ENCODE measurements at regions not wholly inside any gene's neighbourhood (a gene's known extent, or its start where the extent isn't known, plus 50 kb on each side); places are given as distances from the start of the nearest gene placed in this dataset.

- TF ChIP-seq, protein P1, sequence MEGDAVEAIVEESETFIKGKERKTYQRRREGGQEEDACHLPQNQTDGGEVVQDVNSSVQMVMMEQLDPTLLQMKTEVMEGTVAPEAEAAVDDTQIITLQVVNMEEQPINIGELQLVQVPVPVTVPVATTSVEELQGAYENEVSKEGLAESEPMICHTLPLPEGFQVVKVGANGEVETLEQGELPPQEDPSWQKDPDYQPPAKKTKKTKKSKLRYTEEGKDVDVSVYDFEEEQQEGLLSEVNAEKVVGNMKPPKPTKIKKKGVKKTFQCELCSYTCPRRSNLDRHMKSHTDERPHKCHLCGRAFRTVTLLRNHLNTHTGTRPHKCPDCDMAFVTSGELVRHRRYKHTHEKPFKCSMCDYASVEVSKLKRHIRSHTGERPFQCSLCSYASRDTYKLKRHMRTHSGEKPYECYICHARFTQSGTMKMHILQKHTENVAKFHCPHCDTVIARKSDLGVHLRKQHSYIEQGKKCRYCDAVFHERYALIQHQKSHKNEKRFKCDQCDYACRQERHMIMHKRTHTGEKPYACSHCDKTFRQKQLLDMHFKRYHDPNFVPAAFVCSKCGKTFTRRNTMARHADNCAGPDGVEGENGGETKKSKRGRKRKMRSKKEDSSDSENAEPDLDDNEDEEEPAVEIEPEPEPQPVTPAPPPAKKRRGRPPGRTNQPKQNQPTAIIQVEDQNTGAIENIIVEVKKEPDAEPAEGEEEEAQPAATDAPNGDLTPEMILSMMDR (IDR thresholded peaks at IDR 0.05; ENCODE audit: borderline replicate concordance) = no peak
- H3K36me3 ChIP-seq = no peaks in the 10 kb centered on the region
- no peaks in the 10 kb centered on the region for H3K4me1 ChIP-seq
- intact Hi-C loops (cut with micrococcal nuclease) = no loop called here
- H3K27ac ChIP-seq (replicated peaks) = no peak overlapping the region
- no peak for DNase-seq
- H3K4me3 ChIP-seq = no peak overlapping the region
- H3K27me3 ChIP-seq (ENCODE audit: low read depth) = no peaks in the 10 kb centered on the region
- no peaks in the 10 kb centered on the region for H3K9me3 ChIP-seq (replicated peaks)
These were observed 203.4 kb upstream of the FAT4 start for GRCh38 chr4:125111323-125111722.

DNA sequence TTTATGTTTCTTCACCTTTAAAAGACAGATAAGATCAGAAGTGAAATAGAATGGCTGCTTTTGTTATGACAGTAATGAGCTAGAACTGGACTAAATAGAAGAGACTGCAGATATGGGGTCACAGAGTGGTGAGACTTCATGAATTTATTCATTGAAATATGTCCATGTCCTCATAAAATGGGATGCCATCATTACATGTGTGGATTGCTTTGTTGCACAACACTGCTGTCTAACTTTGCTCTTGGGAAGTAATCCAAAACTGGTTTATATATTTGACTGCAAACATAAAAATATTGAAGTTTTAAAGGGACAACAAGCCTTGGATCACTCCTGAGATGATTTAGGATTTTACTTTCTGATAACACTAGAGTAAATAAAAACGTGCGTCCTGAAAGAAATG lies 209.2 kb upstream of the FAT4 start:
- H3K4me3 ChIP-seq = no peak overlapping the region
- no peak for DNase-seq
- TF ChIP-seq, protein P1 (IDR thresholded peaks at IDR 0.05; ENCODE audit: borderline replicate concordance) = no peak
- no peaks in the 10 kb centered on the region for H3K4me1 ChIP-seq
- H3K36me3 ChIP-seq = no peaks in the 10 kb centered on the region
- intact Hi-C loops (cut with micrococcal nuclease) = no loop called here
- H3K27ac ChIP-seq (replicated peaks) = no peak overlapping the region
- H3K27me3 ChIP-seq (ENCODE audit: low read depth) = no peaks in the 10 kb centered on the region
- H3K9me3 ChIP-seq (replicated peaks) = no peaks in the 10 kb centered on the region

DNA sequence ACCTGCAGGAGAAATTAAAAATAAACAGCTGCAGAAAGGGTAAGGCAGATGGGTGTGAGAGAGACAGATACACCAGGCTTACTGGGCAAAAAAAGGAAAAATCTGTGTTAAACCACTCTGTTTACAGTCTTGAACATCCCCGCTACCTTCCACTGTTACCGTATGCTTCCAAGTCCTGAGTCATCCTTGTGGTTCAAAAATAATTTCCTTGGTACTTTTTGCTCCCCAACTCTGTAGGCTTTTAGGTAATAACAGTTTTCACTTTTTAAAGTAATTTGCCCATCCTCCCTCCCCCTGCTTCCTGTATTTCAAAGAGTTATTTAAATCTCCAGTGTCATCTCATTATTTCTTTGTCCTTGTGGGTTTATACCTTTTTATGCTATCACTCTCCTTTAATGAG lies 210.1 kb upstream of the FAT4 start:
- no peak for DNase-seq
- Histone ChIP-seq H3K27ac (replicated peaks) (no peak overlapping the region), H3K4me3 (no peak overlapping the region), H3K27me3 (ENCODE audit: low read depth) (no peaks in the 10 kb centered on the region), H3K36me3 (no peaks in the 10 kb centered on the region), H3K4me1 (no peaks in the 10 kb centered on the region), H3K9me3 (replicated peaks) (no peaks in the 10 kb centered on the region)
- intact Hi-C loops (cut with micrococcal nuclease) = no loop called here
- TF ChIP-seq, protein P1 (IDR thresholded peaks at IDR 0.05; ENCODE audit: borderline replicate concordance) = no peak

GRCh38 chr4:125101719-125102118 lies 213.0 kb upstream of the FAT4 start:
- no peak overlapping the region for H3K4me3 ChIP-seq
- H3K9me3 ChIP-seq (replicated peaks) = no peaks in the 10 kb centered on the region
- no peaks in the 10 kb centered on the region for H3K36me3 ChIP-seq
- no peaks in the 10 kb centered on the region for H3K27me3 ChIP-seq (ENCODE audit: low read depth)
- DNase-seq = no peak
- TF ChIP-seq, protein P1 (IDR thresholded peaks at IDR 0.05; ENCODE audit: borderline replicate concordance) = no peak
- H3K4me1 ChIP-seq = no peaks in the 10 kb centered on the region
- intact Hi-C loops (cut with micrococcal nuclease) = no loop called here
- H3K27ac ChIP-seq (replicated peaks) = no peak overlapping the region

DNA sequence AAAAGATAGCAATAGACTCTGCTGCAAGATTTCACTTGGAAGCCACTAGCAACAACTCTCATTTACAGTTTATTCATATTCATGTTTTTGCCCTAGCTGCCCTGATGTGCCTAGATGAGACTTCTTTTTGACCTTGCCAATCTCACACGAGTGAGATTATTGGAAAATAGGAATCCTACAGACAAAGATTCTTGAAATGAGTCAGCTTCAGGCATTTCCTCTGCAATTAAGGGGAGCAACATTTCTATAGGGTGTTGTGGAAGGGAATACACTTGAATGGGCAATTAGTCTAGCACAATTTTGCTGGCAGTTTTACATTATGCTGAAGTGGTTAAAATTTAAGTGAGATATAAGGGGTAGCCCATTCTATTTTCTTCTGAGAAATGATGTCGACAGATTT lies 217.0 kb upstream of the FAT4 start:
- no peaks in the 10 kb centered on the region for H3K36me3 ChIP-seq
- TF ChIP-seq, protein P1 (IDR thresholded peaks at IDR 0.05; ENCODE audit: borderline replicate concordance) = no peak
- no peak overlapping the region for H3K27ac ChIP-seq (replicated peaks)
- no peaks in the 10 kb centered on the region for H3K27me3 ChIP-seq (ENCODE audit: low read depth)
- no peaks in the 10 kb centered on the region for H3K9me3 ChIP-seq (replicated peaks)
- DNase-seq = no peak
- intact Hi-C loops (cut with micrococcal nuclease) = no loop called here
- H3K4me1 ChIP-seq = no peaks in the 10 kb centered on the region
- no peak overlapping the region for H3K4me3 ChIP-seq

- Histone ChIP-seq H3K27me3 (ENCODE audit: low read depth) (no peaks in the 10 kb centered on the region), H3K9me3 (replicated peaks) (no peaks in the 10 kb centered on the region), H3K4me3 (no peak overlapping the region), H3K4me1 (no peaks in the 10 kb centered on the region), H3K27ac (replicated peaks) (no peak overlapping the region), H3K36me3 (no peaks in the 10 kb centered on the region)
- DNase-seq = no peak
- intact Hi-C loops (cut with micrococcal nuclease) = no loop called here
- TF ChIP-seq, protein P1 (IDR thresholded peaks at IDR 0.05; ENCODE audit: borderline replicate concordance) = no peak
These were observed 218.1 kb upstream of the FAT4 start for GRCh38 chr4:125096662-125097061.
